Hematopoietic multipotent progenitor cell treated with erythropoietin and hydrocortisone succinate and interleukin-3 and kit ligand, for 15 days (in vitro differentiated cells): ENCODE measurements at regions not wholly inside any gene's neighbourhood (a gene's known extent, or its start where the extent isn't known, plus 50 kb on each side); places are given as distances from the start of the nearest gene placed in this dataset.

ENCODE experiments used
- DNase-seq: peaks from one replicate; pipeline ENCODE4 v3.0.0-alpha.2; 2015; ENCODE audit warnings: low spot score

DNA sequence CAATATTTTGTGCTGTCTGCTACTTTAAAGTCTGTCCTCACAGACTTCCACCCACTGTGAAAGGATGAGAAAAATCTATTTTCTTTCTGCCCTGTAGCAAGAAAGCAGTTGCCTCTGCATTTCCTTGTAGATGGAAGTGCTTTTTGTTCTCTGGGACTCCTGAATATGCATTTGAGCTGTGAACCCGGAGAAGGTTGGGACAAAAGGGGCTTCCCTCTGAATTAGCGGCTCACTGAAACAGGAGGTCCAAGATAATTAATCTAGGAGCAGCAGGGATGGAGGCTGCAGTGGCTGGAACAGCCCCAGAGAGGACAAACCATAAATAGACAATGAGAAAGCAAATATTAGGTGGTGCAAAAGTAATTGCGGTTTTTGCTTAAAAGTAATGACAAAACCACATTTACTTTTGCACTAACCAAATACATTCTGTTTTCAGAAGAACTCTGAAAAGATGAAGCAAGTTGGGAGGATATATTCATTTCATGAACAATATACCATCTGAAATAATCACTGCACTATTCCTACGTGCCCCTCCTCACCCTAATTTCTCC, 143.4 kb upstream of the KBTBD8 start:
- no peak for DNase-seq

DNA sequence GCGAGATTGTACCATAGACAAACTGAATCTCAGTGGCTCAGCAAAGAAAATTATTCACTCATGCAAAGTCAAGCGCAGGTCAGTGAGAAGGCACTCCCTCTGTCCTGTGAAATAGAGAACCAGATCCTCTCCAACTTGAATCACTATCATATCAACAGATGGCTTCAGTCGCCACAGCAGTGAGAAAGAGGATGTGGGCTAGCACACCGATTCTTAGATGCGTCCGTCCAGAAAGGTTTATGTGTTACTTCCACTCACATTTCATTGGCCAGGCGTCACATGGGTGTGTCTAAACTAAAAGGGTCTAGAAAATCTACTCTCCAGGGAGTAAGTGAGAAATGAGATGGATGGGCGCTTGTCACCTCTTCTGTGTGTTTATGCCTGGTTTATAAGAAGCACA, 141.6 kb upstream of the KBTBD8 start:
- no peak for DNase-seq

DNA sequence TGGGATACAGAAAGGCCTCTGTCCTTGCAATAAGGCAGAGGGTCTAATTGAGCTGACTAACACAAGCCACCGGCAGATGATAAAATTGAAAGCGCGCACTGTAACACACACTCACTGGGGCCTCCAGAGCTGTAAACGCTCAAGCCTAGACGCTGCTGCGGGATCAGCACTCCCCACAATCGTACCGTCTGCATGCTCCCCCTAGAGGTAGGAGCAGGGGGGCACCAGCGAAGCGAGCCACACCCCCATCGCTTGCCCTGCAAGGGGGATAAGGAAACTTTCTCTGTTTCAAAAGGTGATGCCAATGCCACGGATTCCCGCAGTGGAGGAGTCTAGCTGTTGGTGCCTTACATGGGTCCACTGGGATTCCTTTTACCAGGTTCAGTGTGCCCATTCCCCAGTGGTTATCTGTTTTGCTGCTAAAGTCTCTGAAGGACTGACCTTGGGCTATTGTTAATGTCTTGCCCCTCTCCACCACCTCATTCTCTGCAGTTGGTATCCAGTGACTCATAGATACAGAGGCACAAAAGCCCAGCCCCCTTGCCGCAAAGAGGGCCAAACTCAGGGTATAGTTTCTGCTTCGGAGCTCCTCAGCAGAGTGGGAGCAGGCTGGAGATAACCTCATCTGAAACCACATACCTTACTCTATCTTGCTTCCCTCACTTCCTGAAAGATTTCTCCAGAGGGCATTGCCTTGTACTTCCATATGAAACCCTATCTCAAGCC, 139.3 kb upstream of the KBTBD8 start:
- DNase-seq = no peak

DNA sequence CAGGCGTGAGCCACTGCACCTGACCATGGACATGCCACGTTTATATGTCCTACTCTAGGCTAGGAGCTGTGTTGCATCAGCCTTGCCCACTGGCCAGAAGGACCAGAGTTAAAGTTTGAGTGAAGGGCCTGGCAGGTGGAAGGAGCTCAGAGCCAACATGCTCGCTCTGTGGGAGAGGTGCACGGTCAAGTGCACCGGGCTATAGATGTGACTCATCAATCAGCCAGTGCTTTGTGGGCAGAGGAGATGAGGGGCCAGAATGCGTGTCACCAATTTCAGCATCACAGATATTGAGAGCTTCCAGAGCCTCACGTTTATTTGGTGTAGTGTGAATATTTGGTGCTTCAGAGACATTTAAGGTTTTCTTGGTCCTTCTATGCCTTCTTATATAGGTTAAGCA, 137.3 kb upstream of the KBTBD8 start:
- DNase-seq = no peak

DNA sequence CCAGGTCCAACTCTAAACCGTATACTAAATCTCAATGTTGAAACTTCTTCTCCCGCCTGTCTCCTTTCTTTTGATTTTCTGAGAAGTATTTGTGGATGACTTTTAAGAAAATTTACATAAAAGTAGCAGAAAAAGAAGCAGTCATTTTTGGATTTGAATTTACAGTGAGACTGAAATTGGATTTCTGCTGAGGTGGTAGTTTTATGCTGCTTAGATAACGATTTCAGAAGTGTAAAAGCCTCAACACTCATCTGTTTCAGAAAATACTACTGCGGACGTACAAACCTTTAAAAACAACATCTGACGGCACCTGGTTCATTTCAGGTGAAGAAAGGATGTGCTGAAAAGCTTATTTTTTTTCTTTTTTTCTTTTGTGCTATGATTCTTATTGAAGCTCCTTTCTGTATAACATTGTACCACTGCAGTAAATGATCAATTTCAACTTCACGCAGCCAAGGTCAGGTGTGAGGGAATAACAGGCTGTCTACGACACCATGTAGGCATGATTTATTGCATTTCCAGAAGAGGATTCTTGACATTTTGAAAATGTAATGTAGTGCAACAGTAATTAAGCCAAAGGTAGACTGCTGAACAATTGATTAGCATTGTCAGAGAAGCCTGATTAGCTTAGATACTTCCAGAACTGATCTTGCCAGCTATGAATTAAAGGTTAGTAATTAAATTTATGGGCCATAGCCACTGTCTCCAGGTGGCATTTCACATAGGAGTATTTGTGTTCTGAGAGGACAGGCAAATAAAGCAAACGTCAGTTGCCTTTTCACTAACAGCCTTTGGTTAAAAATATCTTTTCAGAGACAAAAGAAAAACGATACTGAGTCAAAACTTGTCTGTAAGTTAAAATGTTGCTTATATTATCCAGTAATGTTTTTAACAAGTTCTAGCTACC, 134.6 kb upstream of the KBTBD8 start:
- no peak for DNase-seq

DNA sequence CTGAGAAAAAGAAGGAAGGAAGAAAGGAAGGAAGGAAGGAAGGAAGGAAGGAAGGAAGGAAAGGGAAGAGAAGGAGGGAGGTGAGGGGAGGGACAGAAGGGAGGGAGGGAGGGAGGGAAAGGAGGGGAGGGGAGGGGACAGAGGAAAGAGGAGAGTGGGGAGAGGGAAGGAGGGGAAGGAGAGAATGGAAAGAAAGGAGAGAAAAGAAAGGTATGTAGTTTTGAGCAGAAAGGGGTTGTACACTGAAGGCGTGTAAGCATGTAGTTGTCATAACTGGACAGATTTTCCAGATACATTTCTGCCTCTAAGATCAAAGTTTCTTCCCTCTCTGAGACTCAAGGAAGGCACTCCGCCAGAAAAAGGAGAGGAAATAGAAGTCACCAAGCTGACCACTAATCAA, 113.4 kb upstream of the KBTBD8 start:
- DNase-seq = no peak

DNA sequence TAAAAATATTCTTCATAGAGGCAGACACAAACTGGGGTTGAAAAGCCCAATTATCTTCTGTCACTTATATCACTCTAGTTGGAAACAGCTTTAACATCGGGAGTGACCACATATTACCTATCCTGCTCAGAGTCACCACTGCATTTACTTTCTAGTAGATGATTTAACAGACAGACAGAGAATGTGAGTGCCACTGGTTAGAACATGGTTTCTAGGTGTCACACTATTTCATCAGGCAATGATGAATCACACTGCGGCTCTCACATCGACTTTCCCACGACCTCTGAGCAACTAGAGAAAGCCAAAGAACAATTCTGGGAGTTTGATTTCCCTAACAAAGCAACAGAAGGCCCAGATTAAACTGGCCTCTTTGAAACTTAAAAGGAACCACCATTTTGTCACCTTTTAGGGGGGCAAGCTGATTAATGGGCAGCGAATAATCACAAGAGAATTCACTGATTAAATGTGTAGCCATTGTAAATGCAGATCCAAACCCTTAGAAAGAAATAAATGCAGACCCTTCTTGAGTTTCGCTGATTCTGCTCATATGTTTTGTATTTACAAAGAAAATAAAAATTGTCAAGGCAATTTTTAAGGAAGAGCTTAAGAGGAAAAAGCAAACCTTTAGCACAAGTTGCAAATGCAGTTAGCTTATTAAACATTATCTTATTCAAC, 112.6 kb upstream of the KBTBD8 start:
- no peak for DNase-seq

DNA sequence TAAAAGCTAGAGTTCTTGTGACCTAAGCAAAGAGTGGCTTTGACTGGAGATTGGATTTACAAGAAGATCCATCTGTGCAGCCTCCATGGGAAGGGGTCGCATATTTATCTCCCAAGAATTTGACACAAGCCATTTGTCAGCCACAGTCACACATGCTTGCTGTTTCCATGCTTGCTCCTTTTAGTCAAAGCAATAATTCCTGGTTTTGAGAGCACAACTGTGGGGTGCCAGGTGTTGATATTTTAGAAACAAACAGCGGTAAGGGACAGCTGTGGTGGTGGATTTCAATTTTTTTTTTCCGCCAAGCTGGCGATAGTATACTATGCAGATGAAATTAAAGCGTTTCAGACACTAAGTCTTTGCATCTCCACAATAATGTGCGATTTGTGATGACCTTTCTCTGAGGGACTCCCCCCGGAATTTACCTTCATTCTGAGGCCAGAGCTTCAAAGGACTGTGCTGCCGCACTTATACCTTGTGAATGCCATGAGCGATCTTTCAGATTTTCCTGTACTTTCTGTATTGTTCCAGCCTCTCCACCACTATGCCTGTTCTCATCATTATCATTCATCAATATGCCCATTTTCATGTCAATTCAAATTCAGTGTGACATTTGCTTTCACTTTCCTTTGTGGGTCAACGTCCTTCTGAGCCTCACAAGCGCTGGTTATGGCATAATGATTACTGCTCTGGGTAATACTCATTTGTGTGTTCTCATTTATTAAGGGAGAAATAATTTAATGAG, 108.2 kb upstream of the KBTBD8 start:
- DNase-seq = no peak

DNA sequence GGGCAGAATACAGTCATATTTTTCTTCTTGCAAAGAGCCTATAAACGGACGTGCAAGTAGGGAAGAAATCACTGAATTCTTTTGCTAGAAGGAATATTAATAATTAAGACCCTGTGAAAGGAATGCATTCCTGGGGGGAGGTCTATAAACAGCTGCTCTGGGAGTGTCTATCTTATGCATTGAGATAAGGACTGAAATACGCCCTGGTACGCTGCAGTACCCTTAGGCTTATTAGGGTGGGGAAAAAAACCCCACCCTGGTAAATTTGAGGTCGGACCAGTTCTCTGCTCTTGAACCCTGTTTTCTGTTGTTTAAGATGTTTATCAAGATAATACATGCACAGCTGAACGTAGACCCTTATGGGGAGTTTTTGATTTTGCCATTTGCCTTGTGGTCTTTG, 100.0 kb upstream of the KBTBD8 start:
- DNase-seq = no peak

DNA sequence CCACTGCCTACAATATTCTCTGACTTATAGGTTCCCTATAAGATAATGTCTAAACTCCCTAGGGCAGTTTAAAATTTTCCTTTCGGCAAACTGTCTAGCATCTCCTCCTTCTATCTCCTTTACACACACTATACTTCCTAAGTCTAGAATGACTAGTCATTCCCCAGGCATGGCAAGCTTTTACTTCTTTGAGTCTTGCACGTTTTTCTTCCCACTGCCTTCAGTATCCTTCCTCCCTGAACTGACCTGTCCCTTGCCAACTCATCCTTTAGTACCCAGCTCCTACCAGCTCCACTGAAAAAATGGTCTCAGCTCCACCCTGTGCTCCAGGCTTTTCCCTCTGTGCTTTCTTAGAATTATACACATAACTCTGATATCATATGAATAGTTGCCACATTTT, 93.8 kb upstream of the KBTBD8 start:
- DNase-seq = no peak

DNA sequence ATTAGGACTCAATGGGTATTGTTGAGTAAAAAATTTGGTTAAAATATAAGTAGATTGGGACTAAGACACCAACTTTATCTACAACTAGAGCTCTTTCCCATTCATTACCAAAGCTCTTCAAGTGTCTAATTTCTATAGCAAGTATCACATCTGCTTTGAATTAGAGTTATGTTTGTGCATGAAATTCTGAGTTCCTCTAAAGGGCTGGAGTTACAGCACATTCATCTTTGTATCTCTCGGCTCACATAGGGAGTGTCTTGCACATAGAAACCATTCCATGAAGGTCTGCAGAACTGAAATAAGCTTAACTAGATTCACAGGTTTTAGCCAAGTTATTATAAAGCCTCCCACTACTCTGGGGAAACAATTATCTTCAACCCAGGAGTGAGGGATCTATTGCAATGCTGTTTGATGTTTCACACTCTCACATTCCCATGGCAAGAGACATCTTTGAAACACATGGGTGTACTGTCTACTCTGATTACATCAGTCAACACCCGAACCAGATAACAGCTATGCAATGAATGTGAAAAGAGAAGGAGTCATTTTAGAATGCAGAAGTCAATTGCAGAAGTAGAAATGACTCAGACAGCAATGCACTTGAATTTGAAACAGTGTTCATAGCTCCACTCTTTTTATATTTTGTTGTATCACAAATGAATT, 93.1 kb upstream of the KBTBD8 start:
- DNase-seq = no peak

DNA sequence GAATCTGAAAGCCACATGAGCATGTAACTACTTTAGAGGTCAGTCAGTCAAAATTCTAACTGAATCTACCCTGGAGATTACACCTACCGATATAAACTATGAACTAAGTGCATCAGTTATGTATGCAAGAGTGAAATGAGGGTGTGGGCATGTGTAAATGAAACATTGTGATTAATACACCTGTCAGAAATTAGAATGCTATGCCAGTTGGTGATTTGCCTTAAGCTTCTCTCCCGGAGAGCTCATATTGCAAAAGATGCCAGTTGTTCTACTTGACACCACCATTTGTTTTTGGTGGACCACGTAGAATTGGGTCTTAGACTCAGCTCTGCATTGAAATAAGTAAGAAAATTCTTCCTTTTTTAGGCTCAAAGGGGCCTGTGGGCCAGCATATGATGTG, 91.0 kb upstream of the KBTBD8 start:
- no peak for DNase-seq

DNA sequence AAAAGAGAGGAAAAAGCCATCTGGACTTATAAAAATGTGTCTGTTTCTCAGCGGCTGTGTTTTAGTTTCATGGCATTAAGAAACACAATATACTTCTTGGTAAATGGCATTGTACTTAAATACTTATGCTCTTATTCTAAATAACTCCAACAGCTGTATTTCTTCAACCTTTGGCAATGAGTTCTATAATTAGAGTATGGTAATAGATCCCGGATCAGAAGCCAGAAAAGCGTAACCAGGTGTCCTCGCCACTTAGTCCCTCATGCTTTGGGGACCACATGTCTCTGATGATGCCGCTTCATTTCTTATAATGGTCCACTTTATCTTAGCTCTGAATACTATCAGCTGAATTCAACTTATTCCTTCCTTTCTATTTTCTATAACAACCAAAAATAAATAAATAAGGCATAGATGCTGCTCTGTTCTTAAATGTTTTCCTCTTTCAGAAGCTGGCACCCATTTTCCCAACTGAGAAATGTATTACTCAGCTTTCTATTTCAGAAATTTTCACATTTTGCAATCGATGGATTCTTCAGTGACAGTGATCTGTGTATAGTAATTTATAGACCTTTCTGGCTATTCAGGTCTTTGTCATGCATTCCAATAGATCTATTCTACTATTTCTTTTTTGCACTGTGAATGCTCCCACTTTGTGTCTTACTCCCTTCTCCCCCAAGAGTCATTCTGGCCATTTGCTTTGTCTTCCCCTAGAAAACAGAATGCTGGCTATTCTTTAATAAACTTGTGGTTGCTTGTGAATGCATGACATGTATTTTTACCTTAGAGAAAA, 87.6 kb upstream of the KBTBD8 start:
- no peak for DNase-seq

DNA sequence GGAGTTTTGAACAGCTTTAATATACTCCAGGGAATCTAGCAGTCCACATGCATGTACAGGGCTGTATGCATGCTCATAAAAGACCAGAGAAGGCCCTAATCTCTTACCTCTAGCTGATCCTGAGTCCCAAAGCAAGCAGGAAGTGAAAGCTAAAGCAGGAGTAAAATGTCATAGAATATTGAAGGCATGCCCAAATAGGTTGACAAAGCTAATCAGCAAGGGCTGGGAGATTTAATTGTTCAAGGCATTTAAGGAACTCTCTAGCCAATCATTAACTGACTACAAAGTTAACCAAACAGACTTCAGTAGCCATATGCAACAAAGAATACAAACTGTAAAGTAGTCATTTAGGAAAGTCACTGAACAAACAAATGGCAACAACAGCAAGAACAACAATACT, 85.8 kb upstream of the KBTBD8 start:
- DNase-seq = no peak

DNA sequence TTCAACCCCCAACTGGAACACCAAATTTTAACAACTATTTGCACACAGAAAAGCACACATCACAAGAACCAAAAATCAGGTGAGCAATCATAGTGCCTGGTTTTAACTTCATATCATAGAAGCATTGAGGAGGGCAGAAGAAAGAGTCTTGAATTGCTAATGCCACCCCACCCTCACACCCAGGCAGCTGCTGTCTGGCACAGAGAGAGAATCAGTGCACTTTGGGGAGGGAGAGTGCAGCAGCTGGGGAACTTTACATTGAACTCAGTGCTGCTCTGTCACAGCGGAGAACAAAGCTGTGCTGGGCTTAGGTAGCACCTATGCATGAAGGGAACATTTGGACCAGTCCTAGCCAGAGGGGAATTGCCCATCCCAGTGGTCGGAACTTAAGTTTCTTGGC, 76.0 kb upstream of the KBTBD8 start:
- no peak for DNase-seq

DNA sequence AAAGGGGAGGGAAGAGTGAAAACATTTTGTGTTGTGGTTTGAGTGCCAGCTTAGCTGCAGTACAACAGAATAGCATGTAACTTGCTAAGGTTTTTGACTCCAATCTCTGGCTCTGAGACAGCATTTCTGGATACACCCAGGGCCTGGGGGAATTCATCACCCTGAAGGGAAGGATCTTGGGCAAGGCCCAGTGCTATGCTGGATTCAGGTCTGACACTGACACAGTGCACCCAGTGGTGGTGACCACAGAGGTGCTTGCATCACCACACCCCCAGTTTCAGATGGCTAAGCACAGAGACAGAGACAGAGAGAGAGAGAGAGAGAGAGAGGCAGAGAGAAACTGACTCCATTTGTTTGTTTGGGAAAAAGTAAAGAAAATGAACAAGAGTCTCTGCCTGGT, 74.1 kb upstream of the KBTBD8 start:
- DNase-seq = no peak

DNA sequence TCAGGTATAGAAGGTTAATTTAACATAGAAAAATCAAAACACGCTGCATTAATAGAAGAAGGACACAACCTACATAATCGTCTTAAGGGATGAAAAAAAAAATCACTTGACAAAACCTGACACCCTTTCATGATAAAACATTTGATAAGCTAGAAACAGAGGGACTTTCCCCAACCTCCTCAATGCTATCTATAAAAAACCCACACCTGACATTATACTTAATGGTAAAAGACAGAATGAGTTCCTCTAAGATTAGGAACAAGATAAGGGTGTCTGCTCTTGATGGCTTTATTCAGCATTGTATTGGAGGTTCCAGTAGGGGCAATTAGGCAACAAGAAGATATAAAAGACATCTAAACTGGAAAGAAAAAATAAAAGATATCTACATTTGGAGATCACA, 69.9 kb upstream of the KBTBD8 start:
- no peak for DNase-seq

DNA sequence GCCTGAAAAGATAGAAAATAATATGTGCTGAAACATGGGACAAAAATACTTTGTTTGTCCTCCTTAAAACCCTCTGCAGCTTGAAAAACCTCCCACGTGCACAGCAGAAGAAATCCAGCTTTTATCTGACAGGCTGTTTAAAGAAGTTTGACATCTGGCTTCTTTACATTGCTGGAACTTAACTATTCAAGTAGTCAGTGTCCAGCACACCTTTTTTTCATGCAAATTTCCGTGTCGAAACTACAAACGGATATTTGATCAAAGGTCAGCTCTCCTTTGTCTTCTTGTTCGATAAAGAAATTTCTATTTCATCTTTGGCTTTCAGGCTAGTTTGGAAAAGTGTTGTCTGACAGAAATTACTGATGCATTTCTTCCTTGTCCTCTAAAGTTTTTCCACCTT, 66.8 kb upstream of the KBTBD8 start:
- DNase-seq = no peak

DNA sequence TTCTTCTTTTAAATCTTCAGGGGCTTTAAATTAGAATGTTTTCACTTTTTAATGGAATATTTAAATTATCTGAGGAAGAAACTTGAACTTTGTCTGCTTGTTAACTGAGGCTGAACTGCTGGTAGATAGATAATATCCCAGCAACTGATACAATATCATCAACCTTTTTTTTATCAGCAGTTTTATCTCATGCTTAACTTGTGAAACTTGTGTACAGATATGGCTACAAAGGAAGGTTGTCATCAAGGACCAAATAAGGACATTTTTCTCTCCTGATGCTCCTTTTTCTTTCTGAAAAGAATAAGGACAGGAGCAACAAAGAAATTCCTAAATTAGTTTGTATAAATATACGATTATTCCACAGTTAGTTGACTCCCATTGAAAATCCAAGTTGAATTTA, 66.4 kb upstream of the KBTBD8 start:
- no peak for DNase-seq

DNA sequence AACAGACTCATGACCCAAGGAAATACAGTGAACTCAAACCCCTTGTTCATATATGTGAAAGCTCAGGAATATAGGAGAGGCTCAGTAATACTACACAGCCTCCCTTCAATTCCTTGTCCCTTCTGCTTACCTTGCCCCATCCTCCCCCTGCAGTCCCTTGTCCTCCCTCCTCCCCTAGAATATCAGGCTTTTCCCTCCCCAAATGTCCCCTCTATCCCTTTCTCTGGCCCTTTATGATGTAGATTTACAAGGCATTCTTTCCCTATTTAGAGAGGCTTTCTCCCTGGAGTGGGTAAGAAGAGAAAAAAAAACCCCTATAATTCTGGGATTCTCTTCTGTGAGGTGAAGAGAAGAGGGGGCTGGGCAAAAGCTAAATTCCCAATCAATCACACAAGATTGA, 64.9 kb upstream of the KBTBD8 start:
- DNase-seq = no peak

DNA sequence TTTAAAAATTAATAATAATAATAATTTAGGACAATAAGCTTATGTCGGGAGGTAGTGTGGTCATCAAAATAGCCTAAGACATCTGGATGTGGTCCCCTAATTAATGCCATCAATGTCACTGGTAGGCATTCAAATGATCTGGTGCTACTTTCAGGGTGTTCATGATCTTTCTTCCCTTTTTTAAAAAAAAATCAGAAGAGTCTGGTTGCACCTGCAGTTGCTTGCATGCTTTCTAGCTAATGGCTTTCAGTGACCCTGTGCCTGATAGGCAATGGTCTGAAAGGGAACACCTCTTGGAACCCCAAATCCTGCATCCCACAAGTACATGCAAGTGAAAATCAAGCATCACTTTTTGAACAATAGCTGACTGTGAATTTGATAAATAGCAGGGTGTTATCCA, 64.1 kb upstream of the KBTBD8 start:
- DNase-seq = no peak
